ENCODE measurements at regions not wholly inside any gene's neighbourhood (a gene's known extent, or its start where the extent isn't known, plus 50 kb on each side); places are given as distances from the start of the nearest gene placed in this dataset.

DNA sequence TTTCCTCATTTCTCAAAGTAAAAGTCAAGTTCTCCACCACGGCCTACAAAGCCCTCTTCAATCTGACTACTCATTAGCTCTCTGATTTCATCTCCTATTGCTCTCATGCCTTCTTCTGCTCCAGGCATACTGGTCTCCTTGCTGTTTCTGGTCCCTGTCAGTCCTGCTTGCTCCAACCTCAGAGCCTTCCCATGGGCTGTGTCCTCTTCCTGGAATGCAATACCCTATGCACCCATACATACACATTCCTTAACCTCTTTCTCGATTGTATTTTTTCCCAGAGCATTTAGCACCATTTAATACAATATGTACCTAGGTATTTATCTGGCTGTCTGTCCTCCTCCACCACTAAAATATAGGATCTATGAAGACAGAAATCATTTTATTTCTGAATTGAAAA lies 385.2 kb downstream of the GASK1B start:
- H3K14ac ChIP-seq (ENCODE audit: low read length): no peak overlapping the region
- no peak overlapping the region for H2BK15ac ChIP-seq (ENCODE audit: low read length)
- H2AK5ac ChIP-seq (ENCODE audit: low read depth, low read length): no peak overlapping the region
- no peak overlapping the region for H3K23ac ChIP-seq (ENCODE audit: low read depth, low read length, poor library complexity)
- WGBS, 2 donors (ENCODE audit: extremely low coverage in 2 of 2, insufficient read length in 2 of 2, insufficient replicate concordance in 1 of 2): no CpG with 5 or more reads among the region's 2 CpGs
- no peaks in the 10 kb centered on the region for H3K9me3 ChIP-seq (replicated peaks in 1 of 2; ENCODE audit: control insufficient read depth in 2 of 2, insufficient read depth in 1 of 2, low read depth in 1 of 2, low read length in 2 of 2)
- no peaks in the 10 kb centered on the region for H3K36me3 ChIP-seq (replicated peaks in 1 of 2; ENCODE audit: control insufficient read depth in 2 of 2, insufficient read depth in 2 of 2, low read length in 2 of 2)
- no peak overlapping the region for H4K8ac ChIP-seq (ENCODE audit: low read depth, low read length)
- no peak overlapping the region for H3K18ac ChIP-seq (ENCODE audit: low read length)
- H3K4me3 ChIP-seq (ENCODE audit: low read length in 2 of 2): no peak overlapping the region
- H3K4me2 ChIP-seq (ENCODE audit: insufficient read depth, low read length, poor library complexity, severe bottlenecking): no peak overlapping the region
- H2AFZ ChIP-seq (ENCODE audit: low read length): no peak overlapping the region
- no peak overlapping the region for H2BK5ac ChIP-seq (ENCODE audit: low read length)
- no peak overlapping the region for H4K91ac ChIP-seq (ENCODE audit: low read depth, low read length, poor library complexity)
- no peaks in the 10 kb centered on the region for H3K27me3 ChIP-seq (ENCODE audit: control insufficient read depth in 3 of 3, insufficient read depth in 3 of 3, low read depth in 1 of 3, low read length in 3 of 3)
- H2BK120ac ChIP-seq (ENCODE audit: low read depth, low read length): no peak overlapping the region
- no peak overlapping the region for H2BK12ac ChIP-seq (ENCODE audit: low read length)
- no peaks in the 10 kb centered on the region for H3K79me1 ChIP-seq (ENCODE audit: low read depth, low read length)
- H3K4ac ChIP-seq (ENCODE audit: low read length): no peak overlapping the region
- no peak for DNase-seq (ENCODE audit: low spot score)
- H3K9ac ChIP-seq (ENCODE audit: low read depth, low read length, poor library complexity): no peak overlapping the region
- no peaks in the 10 kb centered on the region for H3K4me1 ChIP-seq (ENCODE audit: control insufficient read depth in 2 of 2, insufficient read depth in 1 of 2, low read depth in 1 of 2, low read length in 2 of 2)
- no peak overlapping the region for H3K27ac ChIP-seq (replicated peaks; ENCODE audit: low read length)

- Histone ChIP-seq H2AFZ (ENCODE audit: low read length) (no peak overlapping the region), H2AK5ac (ENCODE audit: low read depth, low read length) (no peak overlapping the region), H3K14ac (ENCODE audit: low read length) (no peak overlapping the region), H3K9ac (ENCODE audit: low read depth, low read length, poor library complexity) (no peak overlapping the region), H3K27me3 (ENCODE audit: control insufficient read depth in 3 of 3, insufficient read depth in 3 of 3, low read depth in 1 of 3, low read length in 3 of 3) (no peaks in the 10 kb centered on the region), H2BK5ac (ENCODE audit: low read length) (no peak overlapping the region), H3K4me1 (ENCODE audit: control insufficient read depth in 2 of 2, insufficient read depth in 1 of 2, low read depth in 1 of 2, low read length in 2 of 2) (peaks cover 0 to 2% of the 10 kb centered on the region in 2 donors), H3K23ac (ENCODE audit: low read depth, low read length, poor library complexity) (no peak overlapping the region), H3K79me1 (ENCODE audit: low read depth, low read length) (no peaks in the 10 kb centered on the region), H4K91ac (ENCODE audit: low read depth, low read length, poor library complexity) (no peak overlapping the region), H3K4me2 (ENCODE audit: insufficient read depth, low read length, poor library complexity, severe bottlenecking) (no peak overlapping the region), H3K4me3 (ENCODE audit: low read length in 2 of 2) (no peak overlapping the region), H3K27ac (replicated peaks; ENCODE audit: low read length) (no peak overlapping the region), H3K36me3 (replicated peaks in 1 of 2; ENCODE audit: control insufficient read depth in 2 of 2, insufficient read depth in 2 of 2, low read length in 2 of 2) (no peaks in the 10 kb centered on the region), H3K9me3 (replicated peaks in 1 of 2; ENCODE audit: control insufficient read depth in 2 of 2, insufficient read depth in 1 of 2, low read depth in 1 of 2, low read length in 2 of 2) (no peaks in the 10 kb centered on the region), H2BK120ac (ENCODE audit: low read depth, low read length) (no peak overlapping the region), H4K8ac (ENCODE audit: low read depth, low read length) (no peak overlapping the region), H3K18ac (ENCODE audit: low read length) (no peak overlapping the region), H2BK12ac (ENCODE audit: low read length) (no peak overlapping the region), H2BK15ac (ENCODE audit: low read length) (no peak overlapping the region), H3K4ac (ENCODE audit: low read length) (no peak overlapping the region)
- no CpG with 5 or more reads among the region's 2 CpGs for WGBS, 2 donors (ENCODE audit: extremely low coverage in 2 of 2, insufficient read length in 2 of 2, insufficient replicate concordance in 1 of 2)
- no peak for DNase-seq (ENCODE audit: low spot score)
Measured at GRCh38 chr4:157781361-157781760, 391.5 kb downstream of the GASK1B start.

- Histone ChIP-seq H3K27ac (replicated peaks; ENCODE audit: low read length) (no peak overlapping the region), H2AK5ac (ENCODE audit: low read depth, low read length) (no peak overlapping the region)
Measured at GRCh38 chr4:157779081-157779480, 393.7 kb downstream of the GASK1B start.

DNA sequence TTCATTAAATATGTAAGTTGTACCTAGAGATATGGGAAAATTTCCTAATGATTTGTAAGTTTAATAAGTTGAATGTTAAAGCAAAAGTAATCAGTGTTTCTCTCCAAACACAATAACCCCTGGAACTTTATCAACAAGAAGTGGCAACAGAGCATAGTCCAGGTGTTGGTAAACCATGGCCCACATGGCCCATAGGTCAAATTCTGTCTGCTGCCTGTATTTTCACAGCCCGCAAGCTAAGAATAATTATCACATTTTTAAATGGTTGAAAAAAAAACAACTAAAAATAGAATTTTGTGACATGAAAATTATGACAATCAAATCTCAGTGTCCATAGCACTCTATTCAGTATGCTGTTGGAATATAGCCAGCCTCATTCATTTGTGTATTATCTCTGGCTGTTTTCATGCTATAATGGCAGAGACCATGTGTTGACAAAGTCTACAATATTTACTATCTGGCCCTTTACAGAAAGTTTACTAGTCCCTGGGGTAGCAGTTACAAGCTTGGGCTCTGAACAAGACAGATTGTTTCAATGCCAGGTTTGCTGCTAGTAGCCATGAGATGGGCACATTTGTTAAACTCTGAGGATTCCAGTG lies 395.8 kb downstream of the GASK1B start:
- Histone ChIP-seq H3K27ac (replicated peaks; ENCODE audit: low read length) (no peak overlapping the region), H3K4me1 (ENCODE audit: control insufficient read depth in 2 of 2, insufficient read depth in 1 of 2, low read depth in 1 of 2, low read length in 2 of 2) (peaks cover 0 to 2% of the 10 kb centered on the region in 2 donors), H3K79me1 (ENCODE audit: low read depth, low read length) (no peaks in the 10 kb centered on the region), H3K4me2 (ENCODE audit: insufficient read depth, low read length, poor library complexity, severe bottlenecking) (no peak overlapping the region), H3K27me3 (ENCODE audit: control insufficient read depth in 3 of 3, insufficient read depth in 3 of 3, low read depth in 1 of 3, low read length in 3 of 3) (no peaks in the 10 kb centered on the region), H3K4me3 (ENCODE audit: low read length in 2 of 2) (no peak overlapping the region), H3K9ac (ENCODE audit: low read depth, low read length, poor library complexity) (no peak overlapping the region), H3K9me3 (replicated peaks in 1 of 2; ENCODE audit: control insufficient read depth in 2 of 2, insufficient read depth in 1 of 2, low read depth in 1 of 2, low read length in 2 of 2) (no peaks in the 10 kb centered on the region), H2BK15ac (ENCODE audit: low read length) (no peak overlapping the region), H2BK5ac (ENCODE audit: low read length) (no peak overlapping the region), H2AFZ (ENCODE audit: low read length) (no peak overlapping the region), H3K23ac (ENCODE audit: low read depth, low read length, poor library complexity) (no peak overlapping the region), H4K8ac (ENCODE audit: low read depth, low read length) (no peak overlapping the region), H3K4ac (ENCODE audit: low read length) (no peak overlapping the region), H3K36me3 (replicated peaks in 1 of 2; ENCODE audit: control insufficient read depth in 2 of 2, insufficient read depth in 2 of 2, low read length in 2 of 2) (no peaks in the 10 kb centered on the region), H2BK12ac (ENCODE audit: low read length) (no peak overlapping the region), H2BK120ac (ENCODE audit: low read depth, low read length) (no peak overlapping the region), H3K18ac (ENCODE audit: low read length) (no peak overlapping the region), H2AK5ac (ENCODE audit: low read depth, low read length) (no peak overlapping the region), H3K14ac (ENCODE audit: low read length) (no peak overlapping the region), H4K91ac (ENCODE audit: low read depth, low read length, poor library complexity) (no peak overlapping the region)
- WGBS, 2 donors (ENCODE audit: extremely low coverage in 2 of 2, insufficient read length in 2 of 2, insufficient replicate concordance in 1 of 2): no CpG with 5 or more reads among the region's 1 CpG
- no peak for DNase-seq (ENCODE audit: low spot score)

More at GRCh38 chr4:157779081-157779480, 393.7 kb downstream of the GASK1B start:
- Histone ChIP-seq H2BK15ac (ENCODE audit: low read length) (no peak overlapping the region), H2AFZ (ENCODE audit: low read length) (no peak overlapping the region), H4K8ac (ENCODE audit: low read depth, low read length) (no peak overlapping the region), H2BK12ac (ENCODE audit: low read length) (no peak overlapping the region), H3K9ac (ENCODE audit: low read depth, low read length, poor library complexity) (no peak overlapping the region), H3K18ac (ENCODE audit: low read length) (no peak overlapping the region), H4K91ac (ENCODE audit: low read depth, low read length, poor library complexity) (no peak overlapping the region), H3K4me1 (ENCODE audit: control insufficient read depth in 2 of 2, insufficient read depth in 1 of 2, low read depth in 1 of 2, low read length in 2 of 2) (peaks cover 0 to 2% of the 10 kb centered on the region in 2 donors), H3K23ac (ENCODE audit: low read depth, low read length, poor library complexity) (no peak overlapping the region), H3K14ac (ENCODE audit: low read length) (no peak overlapping the region), H3K79me1 (ENCODE audit: low read depth, low read length) (no peaks in the 10 kb centered on the region), H3K4me3 (ENCODE audit: low read length in 2 of 2) (no peak overlapping the region), H3K36me3 (replicated peaks in 1 of 2; ENCODE audit: control insufficient read depth in 2 of 2, insufficient read depth in 2 of 2, low read length in 2 of 2) (no peaks in the 10 kb centered on the region), H3K4ac (ENCODE audit: low read length) (no peak overlapping the region), H2BK120ac (ENCODE audit: low read depth, low read length) (no peak overlapping the region), H3K4me2 (ENCODE audit: insufficient read depth, low read length, poor library complexity, severe bottlenecking) (no peak overlapping the region), H2BK5ac (ENCODE audit: low read length) (no peak overlapping the region), H3K27me3 (ENCODE audit: control insufficient read depth in 3 of 3, insufficient read depth in 3 of 3, low read depth in 1 of 3, low read length in 3 of 3) (no peaks in the 10 kb centered on the region), H3K9me3 (replicated peaks in 1 of 2; ENCODE audit: control insufficient read depth in 2 of 2, insufficient read depth in 1 of 2, low read depth in 1 of 2, low read length in 2 of 2) (no peaks in the 10 kb centered on the region)
- WGBS, 2 donors (ENCODE audit: extremely low coverage in 2 of 2, insufficient read length in 2 of 2, insufficient replicate concordance in 1 of 2): no CpG with 5 or more reads among the region's 1 CpG
- DNase-seq (ENCODE audit: low spot score): no peak
